ENCODE measurements at regions not wholly inside any gene's neighbourhood (a gene's known extent, or its start where the extent isn't known, plus 50 kb on each side); places are given as distances from the start of the nearest gene placed in this dataset.

- Histone ChIP-seq H3K9me3 (ENCODE audit: control insufficient read depth, insufficient read depth, low read depth, low read length) (no peaks in the 10 kb centered on the region), H3K36me3 (ENCODE audit: control insufficient read depth, insufficient read depth, low read length) (no peaks in the 10 kb centered on the region), H3K4me1 (ENCODE audit: control insufficient read depth, insufficient read depth, low read length) (no peaks in the 10 kb centered on the region), H3K4me3 (ENCODE audit: low read depth in 2 of 2, low read length in 2 of 2) (no peak overlapping the region), H3K27me3 (ENCODE audit: control insufficient read depth, insufficient read depth, low read length) (no peaks in the 10 kb centered on the region), H3K27ac (ENCODE audit: low read length) (no peak overlapping the region)
- no peak for TF ChIP-seq TCF7L2 (IDR thresholded peaks at IDR 0.05; ENCODE audit: low read depth, low read length)
- no peak for TF ChIP-seq POLR2AphosphoS5 (IDR thresholded peaks at IDR 0.05; ENCODE audit: low read depth, low read length)
- no peak for TF ChIP-seq CTCF (IDR thresholded peaks at IDR 0.05)
- no peak for TF ChIP-seq SIN3A (IDR thresholded peaks at IDR 0.05; ENCODE audit: borderline replicate concordance, insufficient read depth, low read depth, low read length)
- TF ChIP-seq REST (IDR thresholded peaks at IDR 0.05; ENCODE audit: insufficient read depth in 1 of 2, low read depth in 2 of 2, low read length in 1 of 2) = no peak
- CTCF ChIA-PET = no interaction called here
- DNase-seq (ENCODE audit: low read depth, low spot score) (no peak), ATAC-seq (no peak)
- no TSS peak for BruUV-seq (replicated peaks)
- POLR2A ChIA-PET = no interaction called here
- in situ Hi-C loops (cut with HindIII; ENCODE audit: low pct_unique_long_range_greater_than_20kb, low sequenced_read_pairs) = no loop called here
- intact Hi-C loops (cut with micrococcal nuclease; ENCODE audit: unreplicated experiment) = no loop called here
Observed at GRCh38 chrX:28408017-28408723, 179.1 kb upstream of the IL1RAPL1 start.

- ATAC-seq (no peak), DNase-seq (ENCODE audit: low read depth, low spot score) (no peak)
- POLR2A ChIA-PET = no interaction called here
- Histone ChIP-seq H3K9me3 (ENCODE audit: control insufficient read depth, insufficient read depth, low read depth, low read length) (no peaks in the 10 kb centered on the region), H3K4me1 (ENCODE audit: control insufficient read depth, insufficient read depth, low read length) (no peaks in the 10 kb centered on the region), H3K4me3 (ENCODE audit: low read depth in 2 of 2, low read length in 2 of 2) (no peak overlapping the region), H3K27ac (ENCODE audit: low read length) (no peak overlapping the region), H3K36me3 (ENCODE audit: control insufficient read depth, insufficient read depth, low read length) (no peaks in the 10 kb centered on the region), H3K27me3 (ENCODE audit: control insufficient read depth, insufficient read depth, low read length) (no peaks in the 10 kb centered on the region)
- CTCF ChIA-PET = no interaction called here
- no TSS peak for BruUV-seq (replicated peaks)
- TF ChIP-seq POLR2AphosphoS5 (IDR thresholded peaks at IDR 0.05; ENCODE audit: low read depth, low read length) (no peak), CTCF (IDR thresholded peaks at IDR 0.05) (no peak), REST (IDR thresholded peaks at IDR 0.05; ENCODE audit: insufficient read depth in 1 of 2, low read depth in 2 of 2, low read length in 1 of 2) (no peak), SIN3A (IDR thresholded peaks at IDR 0.05; ENCODE audit: borderline replicate concordance, insufficient read depth, low read depth, low read length) (no peak), TCF7L2 (IDR thresholded peaks at IDR 0.05; ENCODE audit: low read depth, low read length) (no peak)
- in situ Hi-C loops (cut with HindIII; ENCODE audit: low pct_unique_long_range_greater_than_20kb, low sequenced_read_pairs) = no loop called here
- intact Hi-C loops (cut with micrococcal nuclease; ENCODE audit: unreplicated experiment) = no loop called here
Observed at GRCh38 chrX:28398342-28398741, 188.9 kb upstream of the IL1RAPL1 start.

Data from Panc1 (cell line).